ENCODE measurements at regions not wholly inside any gene's neighbourhood (a gene's known extent, or its start where the extent isn't known, plus 50 kb on each side); places are given as distances from the start of the nearest gene placed in this dataset.

DNA sequence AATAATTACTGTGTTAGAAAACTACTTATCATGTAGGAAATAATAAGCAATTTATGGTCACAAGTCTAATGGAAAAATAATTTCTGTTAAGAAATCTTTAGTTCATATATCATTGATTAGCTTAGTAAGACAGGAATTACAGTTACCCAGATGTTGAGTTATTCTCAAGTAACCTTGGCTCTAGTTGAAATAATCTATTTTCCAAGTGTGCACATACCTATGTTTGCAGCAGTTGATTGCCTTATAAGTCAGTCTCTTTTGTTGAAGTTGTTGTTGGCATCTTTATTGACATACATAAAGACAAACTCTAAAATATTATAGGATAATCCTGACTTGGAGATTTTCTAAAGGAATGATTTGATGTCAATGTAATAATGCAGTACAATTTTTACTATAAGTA is 511.4 kb upstream of the KLF12 start:
- no peak for DNase-seq

DNA sequence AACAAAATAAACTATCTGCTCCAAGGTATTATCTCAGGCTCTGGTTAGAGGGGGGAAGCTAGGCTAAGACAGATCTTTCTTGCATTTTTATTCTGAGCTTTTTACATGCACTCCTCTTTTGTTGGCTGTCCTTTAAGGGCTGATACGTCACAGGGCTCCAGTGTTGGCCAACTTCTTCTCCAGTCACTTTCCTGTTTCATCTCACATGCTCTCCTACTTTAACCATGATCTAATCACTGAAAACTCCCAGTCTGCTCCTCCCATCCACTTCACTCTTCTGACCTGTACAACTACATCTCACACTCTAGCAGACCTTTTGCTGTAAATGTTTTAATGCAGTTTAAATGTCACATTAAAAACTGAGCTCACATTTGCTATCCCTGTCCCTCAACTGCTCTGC is 510.0 kb upstream of the KLF12 start:
- no peak for DNase-seq

DNA sequence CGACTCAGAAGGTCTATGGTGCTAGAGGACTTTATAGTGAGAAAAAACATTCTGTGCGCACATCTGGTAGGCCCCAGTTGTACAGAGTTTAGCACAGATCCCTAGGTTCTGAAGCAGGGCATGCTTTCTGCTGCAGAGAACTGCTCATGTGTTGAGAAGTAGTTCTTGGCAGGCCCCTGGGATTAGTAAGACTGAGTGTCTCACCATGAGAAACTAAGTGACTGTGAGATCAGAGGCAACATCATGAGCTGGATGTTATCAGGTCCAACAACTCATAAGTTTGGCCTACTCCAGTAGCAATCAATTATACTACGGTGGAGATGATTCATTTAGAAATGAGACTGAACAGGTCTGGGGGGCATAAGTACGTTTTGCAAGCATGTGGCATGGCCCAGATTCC is 507.4 kb upstream of the KLF12 start:
- DNase-seq = no peak

DNA sequence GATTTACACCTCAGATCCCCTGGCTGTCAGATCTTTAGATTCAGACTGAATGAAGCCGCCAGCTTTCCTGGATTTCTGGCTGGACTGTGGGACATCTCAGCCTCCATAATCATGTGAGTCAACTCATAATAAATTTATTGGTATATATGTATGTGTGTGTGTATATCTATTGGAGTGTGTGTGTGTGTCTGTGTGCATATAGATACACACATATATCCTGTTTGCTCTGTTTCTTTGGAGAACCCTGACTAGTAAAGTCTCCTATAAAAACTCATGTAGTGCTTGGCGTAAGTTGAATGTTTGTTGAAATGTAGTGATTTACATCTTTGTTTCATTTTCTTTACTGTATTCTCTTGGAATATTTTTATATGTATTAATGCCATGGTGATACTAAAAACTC is 499.5 kb upstream of the KLF12 start:
- no peak for DNase-seq

DNA sequence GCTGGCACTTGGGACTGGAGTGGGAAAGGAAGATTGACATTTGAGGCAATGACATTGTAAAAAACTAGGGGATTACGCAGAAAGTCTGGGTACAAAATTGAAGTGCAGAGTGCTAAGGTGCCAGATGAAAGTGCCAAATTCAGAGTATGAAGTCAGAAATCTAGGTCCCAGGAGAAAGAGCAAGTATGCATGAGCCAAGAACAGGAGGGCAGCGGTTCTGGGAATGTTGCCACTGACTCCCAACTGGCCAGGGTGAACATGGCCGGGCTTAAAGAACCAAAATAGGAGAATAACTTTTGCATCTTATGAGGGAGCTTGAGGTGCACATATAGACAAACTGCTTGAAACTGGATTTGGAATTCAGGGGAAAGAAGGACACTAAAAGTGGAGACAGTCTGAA is 495.8 kb upstream of the KLF12 start:
- no peak for DNase-seq

DNA sequence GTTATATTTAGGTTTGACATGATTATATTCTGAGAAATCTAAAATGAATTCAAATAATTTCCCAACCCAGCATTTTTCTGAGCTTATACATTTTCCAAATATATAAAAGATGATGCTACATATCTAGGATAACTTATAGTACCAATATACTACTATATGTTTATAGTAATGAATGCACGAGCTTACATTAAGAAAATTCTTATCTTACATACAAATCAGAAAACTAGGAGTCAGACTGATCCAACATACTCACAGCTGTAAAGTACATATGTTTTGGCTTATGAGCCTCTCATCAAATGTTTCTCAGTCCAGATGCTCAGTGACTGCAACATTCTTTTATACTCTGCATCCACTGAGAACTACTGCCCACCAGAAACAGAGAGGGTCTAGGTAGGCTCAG is 491.3 kb upstream of the KLF12 start:
- DNase-seq = no peak

DNA sequence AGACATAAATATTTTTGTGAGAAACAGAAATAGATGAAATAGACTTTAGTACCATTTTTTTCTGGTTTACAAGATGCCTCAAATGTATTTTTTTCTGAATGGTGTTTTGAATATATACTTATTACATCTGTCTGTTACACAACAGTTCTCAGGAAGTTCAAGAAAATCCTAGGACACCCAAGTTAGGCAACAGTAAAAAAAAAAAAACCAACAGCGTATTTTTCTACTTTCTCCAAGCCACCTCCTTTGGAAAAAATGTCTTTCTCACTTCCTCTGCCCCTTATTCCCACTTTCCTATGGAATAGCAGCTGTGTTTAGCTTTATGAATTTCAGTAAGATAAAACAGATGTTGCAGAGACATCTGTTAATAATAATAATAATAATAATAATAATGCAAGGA is 489.6 kb upstream of the KLF12 start:
- DNase-seq = no peak

DNA sequence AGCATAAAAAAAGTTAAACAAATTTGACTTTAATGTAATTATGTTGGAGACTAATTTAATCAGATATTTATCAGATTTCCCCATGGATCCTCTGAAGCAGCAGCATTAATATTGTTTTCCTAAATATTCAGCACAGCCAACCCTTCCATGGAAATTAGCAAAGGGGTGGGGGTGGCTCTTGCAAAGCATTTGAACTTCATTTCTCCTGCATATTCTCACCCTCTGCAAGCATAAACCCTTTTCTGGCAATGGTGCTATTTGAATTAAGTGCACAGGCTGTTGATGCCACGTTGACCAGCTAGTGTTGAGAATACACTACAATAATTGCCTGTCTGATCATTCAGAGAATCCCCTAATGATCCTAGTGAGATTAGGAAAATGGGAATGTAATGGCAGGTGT is 488.1 kb upstream of the KLF12 start:
- DNase-seq = no peak

DNA sequence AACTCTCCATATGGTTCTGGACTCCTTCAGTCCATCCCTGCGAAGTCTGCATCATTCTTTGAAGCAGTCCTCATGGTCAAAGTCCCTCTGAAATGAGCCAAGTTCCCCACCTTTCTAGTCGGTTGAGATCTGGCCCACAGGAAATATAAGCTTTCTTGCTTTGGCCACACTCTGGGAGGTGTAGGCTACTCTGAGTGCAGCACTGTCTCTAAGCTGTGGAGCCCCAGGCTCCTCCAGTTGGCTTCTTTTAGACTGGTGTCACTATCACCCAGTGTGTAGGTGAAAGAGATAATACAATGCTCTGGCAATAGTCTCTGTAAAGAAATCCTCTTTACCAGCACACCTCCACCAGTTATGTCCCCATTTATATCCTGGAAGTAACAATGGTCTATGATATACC is 486.5 kb upstream of the KLF12 start:
- DNase-seq = no peak

DNA sequence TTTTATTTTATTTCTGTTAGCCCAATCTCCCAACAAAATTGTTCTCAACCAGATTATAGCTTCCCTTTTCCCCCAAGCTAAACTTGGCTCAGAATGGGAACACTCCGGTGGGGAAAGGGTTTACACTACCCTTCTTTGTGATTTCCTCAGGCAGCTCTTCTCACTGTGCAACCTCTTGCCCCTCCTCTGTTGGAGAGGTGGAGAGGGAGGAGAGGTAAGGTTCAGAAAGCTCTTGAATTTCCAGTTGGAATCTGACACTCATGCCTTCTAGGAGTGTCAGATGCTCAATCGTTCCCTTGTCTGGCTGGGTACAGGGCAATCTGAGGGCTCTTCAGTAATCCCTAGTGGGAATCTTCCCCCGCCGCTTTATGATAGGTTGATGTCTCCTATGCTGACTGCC is 486.1 kb upstream of the KLF12 start:
- no peak for DNase-seq

DNA sequence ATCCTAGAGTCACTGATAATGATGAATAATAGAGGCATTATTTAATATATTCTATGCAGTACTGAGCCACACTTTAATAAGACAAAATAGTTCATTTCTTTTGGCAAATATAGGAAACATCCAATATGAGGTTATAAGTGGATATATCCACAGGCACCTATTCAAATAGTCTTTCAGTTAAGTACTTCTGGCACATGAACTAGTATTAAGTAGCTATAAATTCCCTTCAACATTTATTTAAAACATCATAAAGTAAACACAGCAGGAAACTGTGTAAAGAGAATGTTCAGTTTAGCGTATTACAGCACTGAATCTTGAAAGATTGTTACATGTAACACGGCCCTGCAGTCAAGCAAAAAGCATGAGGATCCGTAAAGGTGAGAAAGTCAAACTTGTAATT is 463.3 kb upstream of the KLF12 start:
- DNase-seq = no peak

DNA sequence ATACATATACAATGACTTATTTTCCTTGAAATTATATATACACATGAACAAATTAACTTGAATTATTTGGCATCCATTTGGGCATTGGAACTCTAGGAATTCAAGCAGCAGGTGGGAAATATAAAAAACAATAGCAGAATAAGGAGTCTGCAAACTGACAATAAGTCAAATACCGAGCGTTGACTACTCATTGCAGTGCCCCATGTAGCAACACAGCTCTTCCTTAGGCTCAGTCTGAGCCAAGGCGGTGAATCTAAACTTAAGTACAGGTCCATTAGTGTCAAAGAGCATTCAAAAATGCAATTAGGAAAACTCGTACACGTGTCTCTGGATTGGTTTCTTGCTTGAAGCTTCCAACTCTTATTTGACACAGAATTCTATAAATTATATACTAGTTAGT is 462.5 kb upstream of the KLF12 start:
- DNase-seq = no peak

DNA sequence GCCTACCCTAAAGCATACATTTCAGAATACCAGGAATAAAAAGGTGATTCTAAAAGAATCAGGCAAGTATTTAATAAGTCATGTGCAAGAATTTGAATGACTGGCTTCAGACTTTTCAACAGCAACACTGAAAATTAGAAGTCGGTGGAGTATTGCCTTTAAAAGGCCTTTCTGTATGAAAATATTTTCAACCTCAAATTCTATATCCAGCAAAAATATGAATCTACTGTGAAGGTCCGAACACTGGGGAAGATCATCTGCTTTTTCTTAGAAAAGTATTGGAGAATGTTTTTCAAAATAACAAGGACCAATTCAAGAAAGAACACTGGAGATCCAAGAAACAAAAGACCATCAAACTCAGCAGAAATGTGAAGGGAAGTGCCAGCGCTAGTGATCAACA is 459.5 kb upstream of the KLF12 start:
- no peak for DNase-seq

DNA sequence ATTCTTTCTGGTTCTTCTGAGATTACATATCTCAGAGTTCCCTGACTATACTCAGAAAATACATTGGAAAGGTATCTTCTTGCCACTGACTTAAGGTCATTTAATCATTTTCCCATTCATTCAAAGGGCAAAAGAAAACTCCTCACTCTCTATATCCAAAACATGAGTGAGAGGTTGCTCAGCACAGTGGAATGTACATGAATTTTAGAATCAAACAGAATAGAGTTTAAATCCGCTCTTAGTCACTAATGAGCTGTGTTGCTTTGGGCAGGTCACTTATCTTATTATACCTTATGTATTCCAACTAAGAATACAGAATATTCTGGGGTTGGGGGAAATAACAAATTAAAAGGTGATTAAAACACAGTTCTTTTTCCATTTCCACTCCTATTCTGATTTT is 452.6 kb upstream of the KLF12 start:
- no peak for DNase-seq

DNA sequence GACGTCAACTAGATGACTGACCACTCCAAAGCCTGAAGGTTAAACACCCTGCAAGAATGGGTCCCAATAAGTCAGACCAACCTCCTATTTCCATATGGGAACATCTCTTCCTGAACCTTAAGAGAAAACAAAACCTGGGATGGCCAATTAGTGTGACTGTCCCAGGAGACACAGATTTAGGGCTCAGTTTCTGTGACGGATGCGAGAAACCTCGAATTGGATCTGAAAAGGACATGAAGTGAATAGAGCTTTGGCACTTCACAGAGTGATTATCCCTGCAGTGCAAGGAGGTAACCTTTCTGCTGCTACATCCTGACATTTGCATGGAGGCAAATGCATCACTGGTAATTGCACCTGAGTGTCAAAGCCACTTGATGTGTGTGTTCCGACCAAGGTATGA is 442.2 kb upstream of the KLF12 start:
- DNase-seq = no peak

DNA sequence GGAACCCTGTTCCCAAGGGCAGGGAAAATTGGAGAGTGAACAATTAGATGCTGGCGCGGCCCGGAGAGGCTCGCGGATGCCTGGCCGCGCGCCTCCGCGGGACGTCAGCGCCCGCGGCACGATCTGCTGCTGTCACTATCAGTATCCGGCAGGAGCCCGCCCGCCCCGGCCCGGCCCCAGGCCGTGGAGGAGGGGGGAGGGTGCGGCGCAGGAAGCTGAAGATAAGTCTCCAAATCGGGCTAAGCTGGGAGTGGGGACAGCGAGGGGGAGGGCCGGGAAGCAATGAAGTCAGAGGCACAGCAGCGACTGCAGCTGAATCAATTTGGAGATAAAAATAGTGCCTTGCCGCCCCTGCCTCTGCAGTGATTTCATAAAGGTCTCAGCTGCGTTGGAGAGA is 441.5 kb upstream of the KLF12 start:
- DNase-seq = no peak

DNA sequence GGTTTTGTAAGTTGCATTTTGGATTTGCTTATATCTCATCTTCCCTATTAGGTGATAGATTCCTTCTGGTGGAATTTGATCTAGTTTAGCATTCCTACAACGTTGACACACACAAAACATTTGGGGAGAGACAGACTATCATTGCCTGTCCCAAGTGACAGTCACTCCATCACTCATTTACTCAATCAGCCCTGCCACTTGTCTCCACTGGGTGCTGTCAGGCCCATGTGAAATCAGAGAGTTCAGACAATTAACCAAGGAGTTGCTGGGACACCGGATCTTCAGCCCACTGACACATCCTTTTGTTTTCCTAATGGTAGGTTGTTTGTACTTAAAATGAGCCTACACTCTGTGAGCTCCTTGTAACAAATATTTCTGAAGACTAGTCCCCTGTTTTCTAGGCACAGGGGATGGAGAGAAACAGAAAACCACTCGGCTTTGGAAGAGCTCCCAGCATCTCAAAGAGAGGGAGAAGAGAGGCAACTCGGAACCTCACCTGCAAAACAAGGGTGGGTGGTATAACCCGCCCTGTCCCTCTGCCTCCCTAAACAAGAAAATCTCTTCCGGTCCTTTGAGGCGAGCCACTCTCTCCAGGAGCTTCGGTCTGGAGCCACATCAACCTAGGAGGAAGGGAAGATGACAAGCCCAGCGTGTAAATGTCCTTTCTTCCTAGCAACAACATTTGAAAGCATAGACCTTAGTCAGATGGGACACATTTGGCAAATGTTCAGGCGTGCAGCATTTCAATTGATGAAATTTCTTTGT is 440.9 kb upstream of the KLF12 start:
- DNase-seq = no peak

DNA sequence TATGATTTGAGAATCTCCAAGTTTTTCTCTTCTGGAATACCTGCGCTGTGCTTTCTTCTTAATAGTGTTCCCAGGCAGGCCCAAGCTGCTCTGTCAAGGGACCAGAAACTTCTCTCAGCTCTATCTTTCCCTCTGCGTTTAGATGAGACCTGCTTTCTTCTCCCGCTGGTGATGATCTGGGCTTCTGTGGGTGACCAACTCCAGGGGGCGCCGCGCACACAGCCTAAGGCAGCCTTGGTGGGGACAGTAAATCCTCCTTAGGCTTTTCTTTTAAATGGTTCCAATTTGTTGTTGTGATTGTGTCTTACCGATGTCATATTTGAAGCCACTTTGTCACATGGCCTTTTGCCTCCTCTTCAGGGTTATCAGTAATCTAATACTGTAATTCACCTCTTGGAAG is 439.4 kb upstream of the KLF12 start:
- no peak for DNase-seq

DNA sequence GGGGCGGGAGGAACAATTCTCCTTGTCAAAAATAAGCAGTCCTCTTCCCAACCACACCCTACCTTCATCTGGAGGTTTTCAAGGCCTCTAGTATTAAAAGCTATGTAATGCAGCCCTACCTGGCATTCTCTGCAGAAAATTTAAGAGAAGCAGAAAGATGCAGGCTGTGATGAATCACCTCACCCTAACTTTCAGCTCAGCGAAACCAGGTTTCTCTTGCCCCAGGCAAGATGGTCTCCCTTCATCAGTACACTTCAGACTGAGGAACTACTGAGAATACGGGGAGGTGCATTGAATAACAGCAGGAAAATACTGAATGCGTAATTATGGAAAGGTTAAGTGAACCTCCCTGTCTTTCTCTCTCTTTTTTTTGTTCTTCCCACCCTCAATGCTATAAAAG is 437.6 kb upstream of the KLF12 start:
- DNase-seq = no peak

DNA sequence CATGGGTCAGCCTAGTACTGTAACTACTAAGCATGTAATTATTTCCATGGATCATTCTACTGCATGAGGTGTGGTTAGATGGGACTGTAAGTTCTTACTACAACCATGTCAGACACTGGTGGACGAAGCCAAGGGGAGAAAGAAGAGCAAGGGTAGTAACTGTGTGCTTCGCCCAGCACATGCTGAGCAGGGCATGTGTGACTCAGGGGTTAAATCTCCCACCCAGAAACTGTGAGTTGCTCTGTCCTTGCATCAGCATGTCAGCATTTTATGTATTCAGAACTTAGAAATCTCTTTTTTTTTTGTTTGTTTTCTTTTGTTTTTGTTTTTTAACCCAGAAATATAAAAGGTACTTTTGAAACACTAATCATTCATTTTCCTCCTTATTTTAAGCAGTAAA is 436.6 kb upstream of the KLF12 start:
- DNase-seq = no peak

DNA sequence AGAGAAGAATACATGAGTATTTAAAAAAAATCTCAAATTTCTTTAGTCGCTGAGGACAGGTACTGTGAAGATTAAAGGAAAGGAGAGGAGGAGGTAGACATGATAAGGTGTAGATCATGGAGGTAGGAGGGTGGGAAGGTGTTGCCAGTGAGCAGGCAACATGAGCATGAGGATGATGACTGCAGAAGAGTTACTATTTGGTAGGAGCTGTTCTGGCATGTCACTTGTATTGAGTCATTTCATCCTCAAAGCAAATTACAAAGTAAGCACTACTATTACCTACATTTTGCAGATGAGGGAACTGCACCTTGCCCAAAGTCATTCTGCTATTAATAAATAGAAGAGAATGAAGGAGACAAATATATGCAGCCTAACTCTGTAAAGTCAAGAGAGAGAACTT is 435.8 kb upstream of the KLF12 start:
- no peak for DNase-seq

DNA sequence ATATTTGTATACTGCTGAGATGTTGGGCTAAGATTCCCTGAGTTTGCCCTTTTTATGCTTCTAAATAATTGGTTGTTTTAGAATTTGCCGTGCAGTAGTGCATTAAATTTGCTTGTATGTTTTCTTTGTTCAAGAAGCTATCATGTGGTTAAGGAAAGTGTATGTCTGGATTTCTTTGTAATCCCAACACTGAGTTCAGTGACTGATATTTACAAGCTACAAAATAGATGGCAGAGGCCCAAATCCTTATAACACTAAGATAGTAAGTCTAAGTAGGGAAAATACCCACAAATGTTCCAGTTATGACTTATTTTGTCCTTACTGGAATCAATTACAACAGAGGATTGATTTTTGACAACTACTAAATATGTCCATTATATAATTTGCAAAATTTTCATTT is 435.0 kb upstream of the KLF12 start:
- no peak for DNase-seq

DNA sequence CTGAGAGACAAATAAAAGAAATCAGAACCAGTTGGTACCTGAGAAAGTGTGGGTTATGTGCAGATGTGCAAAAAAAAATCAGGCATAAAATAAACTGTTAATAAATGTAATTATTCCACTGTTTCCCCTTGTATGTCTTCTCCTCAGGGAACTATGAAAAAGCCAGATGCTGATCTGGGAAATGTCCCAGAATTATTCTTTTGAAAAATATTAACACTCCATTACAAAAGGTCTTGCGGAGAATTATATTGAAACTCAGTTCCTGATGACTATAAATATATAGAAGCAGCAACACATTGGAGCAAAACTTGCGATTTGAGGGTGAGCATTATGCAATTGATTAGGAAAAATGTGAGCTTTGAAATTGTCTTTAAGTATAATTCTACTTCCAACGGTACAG is 433.3 kb upstream of the KLF12 start:
- no peak for DNase-seq

DNA sequence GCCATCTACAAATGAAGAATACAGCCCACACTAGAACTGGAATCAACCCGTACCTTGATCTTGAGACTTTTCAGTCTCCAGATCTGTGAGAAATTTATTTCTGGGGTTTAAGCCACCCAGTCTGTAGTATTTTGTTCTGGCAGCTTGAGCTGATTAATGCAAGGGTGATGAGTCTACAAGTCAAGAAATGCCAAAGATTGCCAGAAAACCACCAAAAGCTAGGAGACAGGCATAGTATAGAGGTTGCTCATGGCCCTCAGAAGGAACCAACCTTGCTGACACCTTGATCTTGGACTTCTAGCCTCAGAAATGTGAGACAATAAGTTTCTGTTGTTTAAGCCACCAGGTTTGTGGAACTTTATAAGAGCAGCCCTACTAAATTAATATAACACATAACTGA is 428.2 kb upstream of the KLF12 start:
- no peak for DNase-seq

DNA sequence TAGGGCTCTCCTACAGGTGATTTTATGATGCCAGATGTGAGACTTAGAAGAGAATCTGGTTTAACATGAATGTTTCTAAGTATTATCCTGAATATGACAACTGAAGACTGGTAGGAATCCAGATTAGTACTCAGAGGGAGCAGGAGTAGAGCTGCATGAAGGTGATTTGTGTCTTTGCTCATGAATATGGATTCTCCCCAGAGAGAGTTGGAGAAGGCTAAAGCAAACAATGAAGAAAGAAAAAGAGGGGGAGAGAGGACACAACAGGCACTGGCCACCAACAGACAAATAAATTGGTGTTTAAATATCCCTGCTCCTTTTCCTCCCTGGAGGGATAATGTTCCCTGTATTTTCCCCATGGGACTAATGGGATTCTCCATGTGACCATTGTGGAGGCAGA is 427.0 kb upstream of the KLF12 start:
- DNase-seq = no peak

DNA sequence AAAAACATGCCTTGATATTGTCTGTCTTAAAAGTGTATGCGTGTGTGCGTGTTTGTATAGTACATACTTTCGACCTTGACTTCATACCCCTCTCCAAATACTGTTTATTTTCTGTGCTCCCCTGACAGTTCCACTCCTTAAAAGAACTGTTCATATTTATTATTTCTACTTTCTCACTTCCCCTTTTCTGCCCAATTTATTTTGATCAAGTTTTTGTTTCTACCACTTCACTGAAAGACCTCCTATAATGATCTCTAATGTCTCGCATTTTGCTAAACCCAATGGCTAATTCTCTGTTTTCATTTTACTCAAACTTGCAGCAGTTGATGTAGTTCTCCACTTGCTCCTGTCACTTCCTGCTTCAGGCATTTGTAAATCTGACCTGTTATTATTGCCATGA is 426.1 kb upstream of the KLF12 start:
- no peak for DNase-seq
